GM10266 (cell line): ENCODE measurements at regions not wholly inside any gene's neighbourhood (a gene's known extent, or its start where the extent isn't known, plus 50 kb on each side); places are given as distances from the start of the nearest gene placed in this dataset.

Experiments used
- DNase-seq: peaks from one replicate; pipeline ENCODE4 v3.0.0; 2012; ENCODE audit errors: extremely low spot score
- TF ChIP-seq, protein P1 (sequence below): IDR thresholded peaks from 2 replicates; pipeline ENCODE4 v1.5.1; 2012; ENCODE audit warnings: mild to moderate bottlenecking, low read depth; ENCODE audit not compliant: control insufficient read depth, insufficient read depth; ENCODE audit errors: missing control alignments

DNA sequence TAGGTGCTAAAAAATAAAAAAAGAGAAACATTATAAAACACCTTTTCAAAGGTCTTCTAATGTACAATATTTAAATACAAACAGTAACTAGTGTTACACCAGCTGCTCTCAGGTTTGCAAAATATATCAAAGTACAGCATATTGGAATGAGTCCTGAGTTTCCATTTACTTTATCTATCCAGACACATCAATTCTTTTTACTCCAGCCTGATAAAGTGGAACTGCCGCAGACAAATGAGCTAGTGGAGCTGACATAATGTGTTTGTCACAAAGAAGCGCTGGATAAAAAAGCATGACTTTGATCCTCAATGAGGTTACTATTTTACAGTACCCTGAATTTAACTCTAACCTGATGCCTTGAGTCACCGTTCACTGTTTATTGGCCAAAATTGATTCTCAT, 1243.1 kb downstream of the GATA3 start:
- TF ChIP-seq, protein P1, sequence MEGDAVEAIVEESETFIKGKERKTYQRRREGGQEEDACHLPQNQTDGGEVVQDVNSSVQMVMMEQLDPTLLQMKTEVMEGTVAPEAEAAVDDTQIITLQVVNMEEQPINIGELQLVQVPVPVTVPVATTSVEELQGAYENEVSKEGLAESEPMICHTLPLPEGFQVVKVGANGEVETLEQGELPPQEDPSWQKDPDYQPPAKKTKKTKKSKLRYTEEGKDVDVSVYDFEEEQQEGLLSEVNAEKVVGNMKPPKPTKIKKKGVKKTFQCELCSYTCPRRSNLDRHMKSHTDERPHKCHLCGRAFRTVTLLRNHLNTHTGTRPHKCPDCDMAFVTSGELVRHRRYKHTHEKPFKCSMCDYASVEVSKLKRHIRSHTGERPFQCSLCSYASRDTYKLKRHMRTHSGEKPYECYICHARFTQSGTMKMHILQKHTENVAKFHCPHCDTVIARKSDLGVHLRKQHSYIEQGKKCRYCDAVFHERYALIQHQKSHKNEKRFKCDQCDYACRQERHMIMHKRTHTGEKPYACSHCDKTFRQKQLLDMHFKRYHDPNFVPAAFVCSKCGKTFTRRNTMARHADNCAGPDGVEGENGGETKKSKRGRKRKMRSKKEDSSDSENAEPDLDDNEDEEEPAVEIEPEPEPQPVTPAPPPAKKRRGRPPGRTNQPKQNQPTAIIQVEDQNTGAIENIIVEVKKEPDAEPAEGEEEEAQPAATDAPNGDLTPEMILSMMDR: no peak

GRCh38 chr10:9299966-9300365, 1245.5 kb downstream of the GATA3 start:
- DNase-seq: no peak
- TF ChIP-seq, protein P1: no peak

More for the DNA sequence above, 1243.1 kb downstream of the GATA3 start:
- no peak for DNase-seq

- TF ChIP-seq, protein P1: no peak
- DNase-seq: no peak
These were observed 1246.7 kb downstream of the GATA3 start for GRCh38 chr10:9301148-9301547.

DNA sequence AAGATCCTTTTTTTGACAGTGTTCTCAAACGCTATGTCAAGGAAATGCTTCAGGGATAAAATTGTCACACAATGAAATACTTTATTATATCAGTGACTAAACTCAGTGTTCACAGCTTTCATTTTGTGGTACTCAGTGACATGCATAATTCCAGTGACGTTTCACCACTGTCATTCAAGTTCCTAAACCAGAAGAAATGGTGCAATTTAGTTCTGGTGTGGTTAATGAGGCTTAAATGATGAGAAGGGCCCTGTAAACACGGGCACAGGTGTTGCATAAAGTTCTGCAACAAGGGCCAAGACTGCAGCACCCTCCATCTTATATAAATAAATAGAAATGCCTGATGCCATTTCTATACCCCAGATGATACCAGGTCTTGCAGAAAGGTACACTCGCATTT, 1247.1 kb downstream of the GATA3 start:
- no peak for DNase-seq
- TF ChIP-seq, protein P1: no peak

DNA sequence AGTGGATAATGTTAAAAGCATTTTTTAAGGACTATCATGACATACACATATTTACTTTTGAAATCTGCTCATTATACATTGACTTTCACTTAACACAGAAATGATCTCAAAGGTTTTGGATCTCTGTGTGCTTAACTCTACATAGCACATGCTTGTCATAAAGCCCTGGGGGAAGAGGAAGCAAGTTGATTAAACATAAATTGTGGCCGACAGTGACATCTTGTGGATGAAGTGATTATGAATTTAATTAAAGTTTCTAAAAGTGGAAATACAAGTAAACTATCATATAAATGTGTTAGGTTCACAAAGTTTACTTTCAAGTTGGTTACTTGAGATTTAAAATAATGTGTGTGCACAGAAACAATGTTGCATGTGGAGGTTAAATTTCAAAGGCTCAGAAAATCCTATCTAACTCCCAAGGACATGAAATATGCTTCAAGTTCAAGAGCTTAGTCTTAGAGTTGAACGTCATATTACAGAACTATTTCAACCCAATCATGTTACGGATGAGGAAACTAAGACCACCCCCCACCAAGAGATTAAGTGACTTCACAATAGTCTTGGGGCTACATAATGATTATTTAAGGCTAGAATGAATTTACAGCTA, 1247.8 kb downstream of the GATA3 start:
- TF ChIP-seq, protein P1: peak; percentile 28
- DNase-seq: no peak

DNA sequence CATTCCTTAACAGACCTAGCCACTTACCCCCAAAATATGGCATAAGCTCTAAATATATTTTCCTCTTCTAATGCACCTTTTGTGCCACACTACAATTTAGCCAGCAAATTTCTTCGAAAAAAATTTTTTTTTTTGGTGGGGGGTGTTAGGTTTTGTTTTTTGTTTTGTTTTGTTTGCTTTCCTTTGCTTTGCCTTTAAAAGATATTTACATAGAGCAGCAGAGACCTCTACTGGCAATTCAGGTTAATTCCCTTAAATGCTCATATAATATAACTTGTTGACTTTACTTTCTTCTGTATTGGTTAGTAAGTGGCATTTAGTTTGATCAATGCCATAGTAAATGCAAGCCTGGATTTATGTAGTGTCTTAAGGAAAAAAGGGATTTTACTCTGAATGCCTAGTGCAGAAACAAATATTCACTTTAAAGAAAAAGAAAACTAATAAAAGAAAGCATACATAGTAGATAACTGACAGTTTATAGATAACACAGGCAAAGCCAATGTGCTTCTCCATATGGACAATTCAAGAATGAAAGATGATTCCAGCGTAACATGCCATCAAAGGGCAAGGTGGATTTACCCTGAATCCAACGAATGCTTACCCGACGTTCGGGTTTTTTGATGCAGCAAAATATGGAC, 1250.6 kb downstream of the GATA3 start:
- DNase-seq: no peak
- TF ChIP-seq, protein P1: no peak

- TF ChIP-seq, protein P1: no peak
- DNase-seq: no peak
These were observed 1257.4 kb downstream of the GATA3 start for GRCh38 chr10:9311702-9312499.
